DOHH2 (cell line): ENCODE measurements at regions not wholly inside any gene's neighbourhood (a gene's known extent, or its start where the extent isn't known, plus 50 kb on each side); places are given as distances from the start of the nearest gene placed in this dataset.
A peak's percentile ranks its signal among the peaks of the same experiment; 100 is the strongest.

ENCODE experiments used
- H3F3A ChIP-seq: fragments of 200-600 bp; sonication (generic), shearing (Covaris generic); 2 replicates; pipeline ENCODE4 v1.6.0; 2016; ENCODE audit warnings: antibody characterized with exemption, mild to moderate bottlenecking; ENCODE audit not compliant: control insufficient read depth, insufficient read depth
- H3K27ac ChIP-seq: fragments of 200-600 bp; sonication (generic); 2 replicates; pipeline ENCODE4 v1.5.1; 2014; ENCODE audit warnings: low read depth, mild to moderate bottlenecking, low read length, moderate library complexity
- H3K27me3 ChIP-seq: fragments of 200-600 bp; sonication (generic); 2 replicates; pipeline ENCODE4 v1.6.1; 2014; ENCODE audit warnings: mild to moderate bottlenecking, low read length, mixed read lengths; ENCODE audit not compliant: control insufficient read depth
- H3K36me3 ChIP-seq: fragments of 200-600 bp; sonication (generic); 2 replicates; pipeline ENCODE4 v1.6.1; 2014; ENCODE audit warnings: mild to moderate bottlenecking, low read length, moderate library complexity, mixed read lengths; ENCODE audit not compliant: control insufficient read depth
- H3K4me1 ChIP-seq: fragments of 200-600 bp; sonication (generic); 2 replicates; pipeline ENCODE4 v1.6.1; 2014; ENCODE audit warnings: mild to moderate bottlenecking, low read length, mixed read lengths; ENCODE audit not compliant: control insufficient read depth
- H3K4me2 ChIP-seq: fragments of 200-600 bp; sonication (generic); 2 replicates; pipeline ENCODE4 v1.6.0; 2014; ENCODE audit warnings: mild to moderate bottlenecking, low read length, moderate library complexity
- H3K4me3 ChIP-seq: fragments of 200-600 bp; sonication (generic); 2 replicates; pipeline ENCODE4 v1.5.1; 2014; ENCODE audit warnings: mild to moderate bottlenecking, low read length, mixed read lengths
- H3K79me2 ChIP-seq: fragments of 200-600 bp; sonication (generic); 2 replicates; pipeline ENCODE4 v1.6.1; 2014; ENCODE audit warnings: mild to moderate bottlenecking, low read length, mixed read lengths; ENCODE audit not compliant: control insufficient read depth
- H3K9me2 ChIP-seq: fragments of 200-600 bp; sonication (generic); replicated peaks from 2 replicates; pipeline ENCODE4 v1.6.1; 2014; ENCODE audit warnings: mild to moderate bottlenecking, low read length, mixed read lengths; ENCODE audit not compliant: control insufficient read depth
- H3K9me3 ChIP-seq: fragments of 200-600 bp; sonication (generic); 2 replicates; pipeline ENCODE4 v1.6.1; 2014; ENCODE audit warnings: antibody characterized with exemption, low read length, mixed read lengths; ENCODE audit not compliant: control insufficient read depth, insufficient read depth
- H4K20me1 ChIP-seq: fragments of 200-600 bp; sonication (generic); 2 replicates; pipeline ENCODE4 v1.6.0; 2014; ENCODE audit warnings: low read depth, mild to moderate bottlenecking, antibody characterized with exemption, low read length, moderate library complexity; ENCODE audit not compliant: control insufficient read depth, insufficient read depth
- CTCF ChIP-seq: fragments of 200-600 bp; sonication (generic); IDR thresholded peaks from one replicate; pipeline ENCODE4 v1.5.1; 2014; ENCODE audit warnings: antibody characterized with exemption, mild to moderate bottlenecking, low read depth, low read length; ENCODE audit not compliant: poor library complexity, severe bottlenecking
- EZH2phosphoT487 ChIP-seq: fragments of 200-600 bp; sonication (generic); IDR thresholded peaks from 2 replicates; pipeline ENCODE4 v1.6.1; 2017; ENCODE audit warnings: borderline replicate concordance, mild to moderate bottlenecking, antibody characterized with exemption, low read length, moderate library complexity, mixed read lengths

GRCh38 chr22:26796785-26797184 lies 139.4 kb downstream of the MIAT start:
- H3K27ac ChIP-seq = no peak overlapping the region
- no peaks in the 10 kb centered on the region for H3K9me2 ChIP-seq
- no peaks in the 10 kb centered on the region for H4K20me1 ChIP-seq
- H3K4me3 ChIP-seq = no peak overlapping the region
- H3K9me3 ChIP-seq = no peaks in the 10 kb centered on the region
- no peak for TF ChIP-seq CTCF
- no peak for TF ChIP-seq EZH2phosphoT487
- H3K79me2 ChIP-seq = no peaks in the 10 kb centered on the region
- no peaks in the 10 kb centered on the region for H3K4me1 ChIP-seq
- no peaks in the 10 kb centered on the region for H3K27me3 ChIP-seq
- no peaks in the 10 kb centered on the region for H3F3A ChIP-seq
- H3K36me3 ChIP-seq = no peaks in the 10 kb centered on the region
- H3K4me2 ChIP-seq = no peak overlapping the region

GRCh38 chr22:26797910-26798309 lies 140.5 kb downstream of the MIAT start:
- no peak overlapping the region for H3K27ac ChIP-seq
- no peaks in the 10 kb centered on the region for H3K9me2 ChIP-seq
- TF ChIP-seq EZH2phosphoT487 = no peak
- peak; percentile 44 for TF ChIP-seq CTCF
- H3K4me3 ChIP-seq = no peak overlapping the region
- H3F3A ChIP-seq = no peaks in the 10 kb centered on the region
- H3K79me2 ChIP-seq = no peaks in the 10 kb centered on the region
- no peaks in the 10 kb centered on the region for H3K27me3 ChIP-seq
- H4K20me1 ChIP-seq = no peaks in the 10 kb centered on the region
- no peaks in the 10 kb centered on the region for H3K9me3 ChIP-seq
- H3K36me3 ChIP-seq = no peaks in the 10 kb centered on the region
- no peak overlapping the region for H3K4me2 ChIP-seq
- H3K4me1 ChIP-seq = no peaks in the 10 kb centered on the region

GRCh38 chr22:26798462-26799065 lies 141.2 kb downstream of the MIAT start:
- Histone ChIP-seq H3F3A (no peaks in the 10 kb centered on the region), H3K36me3 (no peaks in the 10 kb centered on the region), H3K4me3 (no peak overlapping the region), H4K20me1 (no peaks in the 10 kb centered on the region), H3K27me3 (no peaks in the 10 kb centered on the region), H3K9me2 (no peaks in the 10 kb centered on the region), H3K27ac (no peak overlapping the region), H3K9me3 (no peaks in the 10 kb centered on the region), H3K4me2 (no peak overlapping the region), H3K79me2 (no peaks in the 10 kb centered on the region), H3K4me1 (no peaks in the 10 kb centered on the region)
- TF ChIP-seq EZH2phosphoT487 = no peak
- TF ChIP-seq CTCF = no peak
